Osteoblast (primary cell): ENCODE measurements at regions not wholly inside any gene's neighbourhood (a gene's known extent, or its start where the extent isn't known, plus 50 kb on each side); places are given as distances from the start of the nearest gene placed in this dataset.
"Not testable (repeated sequence)": the region's sequence is repeated elsewhere in the genome, so short reads cannot be mapped to it uniquely, and the experiment has no call there.

ENCODE experiments used
- DNase-seq: peaks from one replicate; pipeline ENCODE4 v3.0.0; 2011; ENCODE audit warnings: low spot score, mixed read lengths; ENCODE audit not compliant: insufficient read length; ENCODE audit errors: missing footprints
- H2AFZ ChIP-seq: 2 replicates; pipeline ENCODE4 v1.6.0; 2011; ENCODE audit warnings: mild to moderate bottlenecking, low read length
- H3K27ac ChIP-seq: 2 replicates; pipeline ENCODE4 v1.5.1; 2011; ENCODE audit warnings: mild to moderate bottlenecking, low read depth, low read length, moderate library complexity
- H3K27me3 ChIP-seq: 2 replicates; pipeline ENCODE4 v1.6.0; 2012; ENCODE audit warnings: mild to moderate bottlenecking, control low read depth, inconsistent platforms, low read length, moderate library complexity; ENCODE audit not compliant: insufficient read depth
- H3K36me3 ChIP-seq: 2 replicates; pipeline ENCODE4 v1.5.1; 2011; ENCODE audit warnings: mild to moderate bottlenecking, low read length, control low read depth, moderate library complexity; ENCODE audit not compliant: insufficient read depth
- H3K4me1 ChIP-seq: 2 replicates; pipeline ENCODE4 v1.5.1; 2011; ENCODE audit warnings: mild to moderate bottlenecking, low read length, control low read depth, moderate library complexity; ENCODE audit not compliant: insufficient read depth
- H3K4me2 ChIP-seq: 2 replicates; pipeline ENCODE4 v1.6.0; 2011; ENCODE audit warnings: mild to moderate bottlenecking, low read length; ENCODE audit not compliant: insufficient read depth
- H3K4me3 ChIP-seq: fragments of 200-600 bp; sonication (generic); 3 replicates; pipeline ENCODE4 v1.5.1; 2012; ENCODE audit warnings: mild to moderate bottlenecking, low read length, inconsistent platforms; ENCODE audit not compliant: insufficient read depth
- H3K79me2 ChIP-seq: 2 replicates; pipeline ENCODE4 v1.6.0; 2012; ENCODE audit warnings: mild to moderate bottlenecking, low read length, control low read depth, inconsistent platforms; ENCODE audit not compliant: insufficient read depth
- H3K9me3 ChIP-seq: 2 replicates; pipeline ENCODE4 v1.5.1; 2011; ENCODE audit warnings: low read depth, low read length, control low read depth
- H4K20me1 ChIP-seq: 2 replicates; pipeline ENCODE4 v1.6.0; 2012; ENCODE audit warnings: mild to moderate bottlenecking, low read length, control low read depth; ENCODE audit not compliant: insufficient read depth

GRCh38 chr17:30657148-30657547 lies 167.3 kb downstream of the CRLF3 start:
- not testable (repeated sequence) for H3K4me1 ChIP-seq, H3K4me3 ChIP-seq, H2AFZ ChIP-seq, H3K27me3 ChIP-seq, H3K79me2 ChIP-seq, H3K27ac ChIP-seq, DNase-seq, H3K9me3 ChIP-seq, H3K4me2 ChIP-seq, H4K20me1 ChIP-seq, H3K36me3 ChIP-seq

GRCh38 chr17:30653038-30653437 lies 171.5 kb downstream of the CRLF3 start:
- H3K36me3 ChIP-seq, H3K9me3 ChIP-seq, H3K27ac ChIP-seq, DNase-seq, H4K20me1 ChIP-seq, H3K4me1 ChIP-seq, H3K27me3 ChIP-seq, H3K4me3 ChIP-seq, H3K4me2 ChIP-seq, H2AFZ ChIP-seq, H3K79me2 ChIP-seq: not testable (repeated sequence)

GRCh38 chr17:30650149-30650548 lies 172.9 kb downstream of the GOSR1 start:
- not testable (repeated sequence) for H3K27me3 ChIP-seq, H3K27ac ChIP-seq, H3K4me2 ChIP-seq, H2AFZ ChIP-seq, DNase-seq, H3K4me1 ChIP-seq, H3K36me3 ChIP-seq, H3K9me3 ChIP-seq, H3K79me2 ChIP-seq, H4K20me1 ChIP-seq, H3K4me3 ChIP-seq

GRCh38 chr17:30648015-30648620 lies 170.9 kb downstream of the GOSR1 start:
- H3K27ac ChIP-seq, result not testable (repeated sequence)

GRCh38 chr17:30645875-30646274 lies 168.7 kb downstream of the GOSR1 start:
- not testable (repeated sequence) for H3K79me2 ChIP-seq, DNase-seq, H3K4me2 ChIP-seq, H3K4me1 ChIP-seq, H3K27ac ChIP-seq, H2AFZ ChIP-seq, H3K4me3 ChIP-seq, H4K20me1 ChIP-seq, H3K36me3 ChIP-seq, H3K27me3 ChIP-seq, H3K9me3 ChIP-seq

More at GRCh38 chr17:30648015-30648620, 170.9 kb downstream of the GOSR1 start:
- H3K79me2 ChIP-seq, DNase-seq, H3K4me3 ChIP-seq, H4K20me1 ChIP-seq, H3K4me2 ChIP-seq, H3K4me1 ChIP-seq, H3K36me3 ChIP-seq, H3K27me3 ChIP-seq, H2AFZ ChIP-seq, H3K9me3 ChIP-seq: not testable (repeated sequence)

- not testable (repeated sequence) for H3K27ac ChIP-seq, H3K27me3 ChIP-seq, H3K79me2 ChIP-seq, H3K4me2 ChIP-seq, H3K4me1 ChIP-seq, H2AFZ ChIP-seq, H4K20me1 ChIP-seq, H3K4me3 ChIP-seq, DNase-seq, H3K36me3 ChIP-seq, H3K9me3 ChIP-seq
Measured at GRCh38 chr17:30644713-30645112, 167.5 kb downstream of the GOSR1 start.

- not testable (repeated sequence) for H2AFZ ChIP-seq, H3K4me1 ChIP-seq, H3K9me3 ChIP-seq, DNase-seq, H3K27ac ChIP-seq, H4K20me1 ChIP-seq, H3K4me3 ChIP-seq, H3K4me2 ChIP-seq, H3K36me3 ChIP-seq, H3K79me2 ChIP-seq, H3K27me3 ChIP-seq
Measured at GRCh38 chr17:30644287-30644686, 167.1 kb downstream of the GOSR1 start.

- not testable (repeated sequence) for H3K4me2 ChIP-seq, H3K27me3 ChIP-seq, H3K4me1 ChIP-seq, H3K4me3 ChIP-seq, H3K36me3 ChIP-seq, H3K79me2 ChIP-seq, H3K9me3 ChIP-seq, DNase-seq, H4K20me1 ChIP-seq, H3K27ac ChIP-seq, H2AFZ ChIP-seq
Measured at GRCh38 chr17:30641428-30641827, 164.2 kb downstream of the GOSR1 start.

- H3K36me3 ChIP-seq, H3K27ac ChIP-seq, DNase-seq, H2AFZ ChIP-seq, H3K27me3 ChIP-seq, H3K4me3 ChIP-seq, H4K20me1 ChIP-seq, H3K9me3 ChIP-seq, H3K4me2 ChIP-seq, H3K79me2 ChIP-seq, H3K4me1 ChIP-seq: not testable (repeated sequence)
Measured at GRCh38 chr17:30639391-30639790, 162.2 kb downstream of the GOSR1 start.
